ENCODE measurements at regions not wholly inside any gene's neighbourhood (a gene's known extent, or its start where the extent isn't known, plus 50 kb on each side); places are given as distances from the start of the nearest gene placed in this dataset.

GRCh38 chr4:188263321-188263720 is 124.1 kb downstream of the TRIML1 start:
- DNase-seq = no peak
- Histone ChIP-seq H3K4me3 (no peak overlapping the region), H3K4me1 (no peaks in the 10 kb centered on the region), H3K36me3 (no peaks in the 10 kb centered on the region), H3K9me3 (no peaks in the 10 kb centered on the region), H3K27ac (no peak overlapping the region), H3K27me3 (no peaks in the 10 kb centered on the region)
- FAIRE-seq = no peak
- 58 to 62% methylated on average over 5 of the region's 5 CpGs for WGBS, 2 donors
- no peak for TF ChIP-seq CTCF (IDR thresholded peaks at IDR 0.05)
- intact Hi-C loops (cut with DNase I) = no loop called here
- no peak for ATAC-seq

- H3K27ac ChIP-seq = no peak overlapping the region
- intact Hi-C loops (cut with DNase I) = no loop called here
- no peaks in the 10 kb centered on the region for H3K36me3 ChIP-seq
- H3K27me3 ChIP-seq = no peaks in the 10 kb centered on the region
- DNase-seq (no peak), FAIRE-seq (no peak), ATAC-seq (no peak)
- 36 to 42% methylated on average over 6 of the region's 6 CpGs for WGBS, 2 donors
- no peaks in the 10 kb centered on the region for H3K9me3 ChIP-seq
- H3K4me1 ChIP-seq = no peaks in the 10 kb centered on the region
- H3K4me3 ChIP-seq = no peak overlapping the region
- TF ChIP-seq CTCF (IDR thresholded peaks at IDR 0.05) = no peak
Measured at GRCh38 chr4:188266386-188266785, 127.1 kb downstream of the TRIML1 start.

GRCh38 chr4:188268131-188268908 is 129.1 kb downstream of the TRIML1 start:
- H3K4me3 ChIP-seq = no peak overlapping the region
- no peak for FAIRE-seq
- H3K4me1 ChIP-seq = no peaks in the 10 kb centered on the region
- 75 to 80% methylated on average over 13 of the region's 13 CpGs for WGBS, 2 donors
- H3K9me3 ChIP-seq = no peaks in the 10 kb centered on the region
- intact Hi-C loops (cut with DNase I) = no loop called here
- H3K27ac ChIP-seq = no peak overlapping the region
- H3K27me3 ChIP-seq = no peaks in the 10 kb centered on the region
- H3K36me3 ChIP-seq = no peaks in the 10 kb centered on the region
- ATAC-seq = no peak
- no peak for DNase-seq
- TF ChIP-seq CTCF (IDR thresholded peaks at IDR 0.05) = no peak

GRCh38 chr4:188270273-188271069 is 131.2 kb downstream of the TRIML1 start:
- 88 to 89% methylated on average over 30 of the region's 30 CpGs for WGBS, 2 donors
- ATAC-seq (no peak), FAIRE-seq (no peak), DNase-seq (peak in 1 of 6 donors; percentile 47)
- Histone ChIP-seq H3K36me3 (no peaks in the 10 kb centered on the region), H3K4me1 (no peaks in the 10 kb centered on the region), H3K27me3 (no peaks in the 10 kb centered on the region), H3K9me3 (no peaks in the 10 kb centered on the region), H3K27ac (no peak overlapping the region), H3K4me3 (no peak overlapping the region)
- intact Hi-C loops (cut with DNase I) = no loop called here
- TF ChIP-seq CTCF (IDR thresholded peaks at IDR 0.05) = no peak

GRCh38 chr4:188275686-188276085 is 136.4 kb downstream of the TRIML1 start:
- Histone ChIP-seq H3K36me3 (no peaks in the 10 kb centered on the region), H3K27me3 (no peaks in the 10 kb centered on the region), H3K27ac (no peak overlapping the region), H3K9me3 (no peaks in the 10 kb centered on the region), H3K4me1 (no peaks in the 10 kb centered on the region), H3K4me3 (no peak overlapping the region)
- WGBS, 2 donors = 67 to 78% methylated on average over 3 of the region's 3 CpGs
- FAIRE-seq (no peak), ATAC-seq (no peak), DNase-seq (no peak)
- intact Hi-C loops (cut with DNase I) = no loop called here
- no peak for TF ChIP-seq CTCF (IDR thresholded peaks at IDR 0.05)

Data from pancreas (tissue), 10 donors.